NCI-H510A treated with DMSO at 0.1 percent for 48 hours (cell line): ENCODE measurements at regions not wholly inside any gene's neighbourhood (a gene's known extent, or its start where the extent isn't known, plus 50 kb on each side); places are given as distances from the start of the nearest gene placed in this dataset.

Experiments used
- DNase-seq: peaks from one replicate; lab custom pipeline; 2025; lab: John Stamatoyannopoulos, UW

GRCh38 chr17:22441776-22442175, 749.5 kb downstream of the KCNJ18 start:
- no peak for DNase-seq

GRCh38 chr17:22443061-22443460, 750.7 kb downstream of the KCNJ18 start:
- no peak for DNase-seq

GRCh38 chr17:22453181-22453580, 760.9 kb downstream of the KCNJ18 start:
- DNase-seq = no peak

GRCh38 chr17:22454070-22454999, 762.0 kb downstream of the KCNJ18 start:
- no peak for DNase-seq

- DNase-seq = no peak
Measured at GRCh38 chr17:22459331-22459952, 767.1 kb downstream of the KCNJ18 start.

GRCh38 chr17:22459953-22460350, 767.6 kb downstream of the KCNJ18 start:
- no peak for DNase-seq

- DNase-seq = no peak
Measured at GRCh38 chr17:22460461-22461063, 768.2 kb downstream of the KCNJ18 start.

GRCh38 chr17:22461460-22462145, 769.3 kb downstream of the KCNJ18 start:
- no peak for DNase-seq

GRCh38 chr17:22462461-22462860, 770.1 kb downstream of the KCNJ18 start:
- no peak for DNase-seq

GRCh38 chr17:22463110-22463850, 771.0 kb downstream of the KCNJ18 start:
- no peak for DNase-seq

GRCh38 chr17:22464041-22464440, 771.7 kb downstream of the KCNJ18 start:
- no peak for DNase-seq

- DNase-seq = no peak
Measured at GRCh38 chr17:22467720-22468119, 775.4 kb downstream of the KCNJ18 start.

GRCh38 chr17:22469101-22469880, 777.0 kb downstream of the KCNJ18 start:
- no peak for DNase-seq

GRCh38 chr17:22469941-22470340, 777.6 kb downstream of the KCNJ18 start:
- DNase-seq = no peak

GRCh38 chr17:22470411-22471175, 778.3 kb downstream of the KCNJ18 start:
- no peak for DNase-seq

GRCh38 chr17:22484826-22485225, 792.5 kb downstream of the KCNJ18 start:
- no peak for DNase-seq

GRCh38 chr17:22490399-22490798, 798.1 kb downstream of the KCNJ18 start:
- DNase-seq = no peak

- DNase-seq = no peak
Measured at GRCh38 chr17:22492331-22492730, 800.0 kb downstream of the KCNJ18 start.

- no peak for DNase-seq
Measured at GRCh38 chr17:22496450-22496849, 804.1 kb downstream of the KCNJ18 start.

GRCh38 chr17:22503322-22503899, 811.1 kb downstream of the KCNJ18 start:
- DNase-seq = no peak
